Mesodermal cell (in vitro differentiated cells): ENCODE measurements at regions not wholly inside any gene's neighbourhood (a gene's known extent, or its start where the extent isn't known, plus 50 kb on each side); places are given as distances from the start of the nearest gene placed in this dataset.

Experiments
- H3K27ac ChIP-seq: 2 replicates; pipeline ENCODE4 v1.7.0; 2013; ENCODE audit warnings: mild to moderate bottlenecking, low read depth, low read length, moderate library complexity; ENCODE audit not compliant: severe bottlenecking
- H3K36me3 ChIP-seq: 2 replicates; pipeline ENCODE4 v1.7.1; 2013; ENCODE audit warnings: mild to moderate bottlenecking, low read length, moderate library complexity; ENCODE audit not compliant: control insufficient read depth, insufficient read depth
- H3K4me1 ChIP-seq: one replicate; pipeline ENCODE4 v1.7.1; 2013; ENCODE audit warnings: mild to moderate bottlenecking, low read length; ENCODE audit not compliant: insufficient read depth, control insufficient read depth, poor library complexity, severe bottlenecking
- H3K4me3 ChIP-seq: 2 replicates; pipeline ENCODE4 v1.7.0; 2013; ENCODE audit warnings: low read length, control low read depth, mild to moderate bottlenecking; ENCODE audit not compliant: insufficient read depth, poor library complexity, severe bottlenecking; ENCODE audit errors: extremely low read depth
- H3K9me3 ChIP-seq: 2 replicates; pipeline ENCODE4 v1.7.1; 2013; ENCODE audit warnings: mild to moderate bottlenecking, low read length, moderate library complexity; ENCODE audit not compliant: control insufficient read depth
- WGBS, 2 experiments: methylation state at CpG; one replicate each; pipeline ENCODE4 v1.1.5; 2013; ENCODE audit warnings: missing lambda C conversion rate in 2 of 2; ENCODE audit not compliant: insufficient coverage in 2 of 2; 5-methylcytosine and 5-hydroxymethylcytosine counted together

GRCh38 chr14:104286496-104286895 lies 148.1 kb downstream of the KIF26A start:
- Histone ChIP-seq H3K4me1 (peaks cover 3% of the 10 kb centered on the region), H3K4me3 (no peak overlapping the region), H3K36me3 (no peaks in the 10 kb centered on the region), H3K27ac (no peak overlapping the region), H3K9me3 (no peaks in the 10 kb centered on the region)
- 81 to 88% methylated on average over 7 of the region's 7 CpGs for WGBS, 2 experiments

GRCh38 chr14:104287301-104288009 lies 149.1 kb downstream of the KIF26A start:
- Histone ChIP-seq H3K4me3 (no peak overlapping the region), H3K27ac (no peak overlapping the region), H3K9me3 (no peaks in the 10 kb centered on the region), H3K36me3 (no peaks in the 10 kb centered on the region), H3K4me1 (peaks cover 7% of the 10 kb centered on the region)
- 85 to 93% methylated on average over 8 to 10 of the region's 11 CpGs for WGBS, 2 experiments

- no peaks in the 10 kb centered on the region for H3K9me3 ChIP-seq
- no peaks in the 10 kb centered on the region for H3K36me3 ChIP-seq
- no peak overlapping the region for H3K27ac ChIP-seq
- peaks cover 7% of the 10 kb centered on the region for H3K4me1 ChIP-seq
- no peak overlapping the region for H3K4me3 ChIP-seq
- 85 to 89% methylated on average over 4 to 12 of the region's 12 CpGs for WGBS, 2 experiments
Measured at GRCh38 chr14:104288272-104288671, 149.9 kb downstream of the KIF26A start.

- Histone ChIP-seq H3K4me1 (peaks cover 7% of the 10 kb centered on the region), H3K27ac (no peak overlapping the region), H3K4me3 (no peak overlapping the region), H3K36me3 (no peaks in the 10 kb centered on the region), H3K9me3 (no peaks in the 10 kb centered on the region)
- 88% methylated on average over 1 to 2 of the region's 3 CpGs for WGBS, 2 experiments
Measured at GRCh38 chr14:104289507-104289906, 151.1 kb downstream of the KIF26A start.

GRCh38 chr14:104290058-104290667 lies 151.8 kb downstream of the KIF26A start:
- WGBS, 2 experiments, result 68 to 76% methylated on average over 10 to 12 of the region's 14 CpGs
- Histone ChIP-seq H3K27ac (no peak overlapping the region), H3K9me3 (no peaks in the 10 kb centered on the region), H3K4me1 (peaks cover 7% of the 10 kb centered on the region), H3K4me3 (no peak overlapping the region), H3K36me3 (no peaks in the 10 kb centered on the region)

- Histone ChIP-seq H3K36me3 (no peaks in the 10 kb centered on the region), H3K27ac (no peak overlapping the region), H3K4me1 (peaks cover 7% of the 10 kb centered on the region), H3K9me3 (no peaks in the 10 kb centered on the region), H3K4me3 (no peak overlapping the region)
- WGBS, 2 experiments, result 64 to 74% methylated on average over 7 to 9 of the region's 9 CpGs
Measured at GRCh38 chr14:104290756-104291122, 152.4 kb downstream of the KIF26A start.

- Histone ChIP-seq H3K36me3 (no peaks in the 10 kb centered on the region), H3K9me3 (no peaks in the 10 kb centered on the region), H3K4me1 (peaks cover 7% of the 10 kb centered on the region), H3K4me3 (no peak overlapping the region), H3K27ac (no peak overlapping the region)
- WGBS, 2 experiments, result 21 to 24% methylated on average over 21 to 25 of the region's 25 CpGs
Measured at GRCh38 chr14:104291123-104292000, 153.0 kb downstream of the KIF26A start.

GRCh38 chr14:104292084-104292970 lies 153.9 kb downstream of the KIF26A start:
- Histone ChIP-seq H3K27ac (no peak overlapping the region), H3K4me1 (peaks cover 7% of the 10 kb centered on the region), H3K9me3 (no peaks in the 10 kb centered on the region), H3K36me3 (no peaks in the 10 kb centered on the region), H3K4me3 (no peak overlapping the region)
- 71 to 78% methylated on average over 12 to 17 of the region's 28 CpGs for WGBS, 2 experiments

- Histone ChIP-seq H3K27ac (no peak overlapping the region), H3K9me3 (no peaks in the 10 kb centered on the region), H3K4me1 (peaks cover 7% of the 10 kb centered on the region), H3K4me3 (no peak overlapping the region), H3K36me3 (no peaks in the 10 kb centered on the region)
- 48 to 56% methylated on average over 6 to 7 of the region's 15 CpGs for WGBS, 2 experiments
Measured at GRCh38 chr14:104293231-104293841, 154.9 kb downstream of the KIF26A start.
